ENCODE measurements at regions not wholly inside any gene's neighbourhood (a gene's known extent, or its start where the extent isn't known, plus 50 kb on each side); places are given as distances from the start of the nearest gene placed in this dataset.

GRCh38 chr2:153548536-153548935 is 70.0 kb upstream of the RPRM start:
- H3K27ac Mint-ChIP-seq (ENCODE audit: unreplicated experiment): no peak overlapping the region
- no peak for DNase-seq (ENCODE audit: low read depth, low spot score)
- no peaks in the 10 kb centered on the region for H3K27me3 Mint-ChIP-seq (ENCODE audit: low read depth)
- H3K4me1 Mint-ChIP-seq: no peaks in the 10 kb centered on the region
- H3K4me3 Mint-ChIP-seq: no peak overlapping the region
- H3K9me3 Mint-ChIP-seq: no peaks in the 10 kb centered on the region
- TF ChIP-seq CTCF (conservative IDR thresholded peaks at IDR 0.05): no peak
- H3K36me3 Mint-ChIP-seq (ENCODE audit: low read depth): no peaks in the 10 kb centered on the region

GRCh38 chr2:153551698-153552097 is 73.1 kb upstream of the RPRM start:
- H3K4me1 Mint-ChIP-seq: no peaks in the 10 kb centered on the region
- no peak for DNase-seq (ENCODE audit: low read depth, low spot score)
- H3K9me3 Mint-ChIP-seq: no peaks in the 10 kb centered on the region
- H3K27ac Mint-ChIP-seq (ENCODE audit: unreplicated experiment): no peak overlapping the region
- no peak overlapping the region for H3K4me3 Mint-ChIP-seq
- no peaks in the 10 kb centered on the region for H3K36me3 Mint-ChIP-seq (ENCODE audit: low read depth)
- no peak for TF ChIP-seq CTCF (conservative IDR thresholded peaks at IDR 0.05)
- no peaks in the 10 kb centered on the region for H3K27me3 Mint-ChIP-seq (ENCODE audit: low read depth)

- Mint-ChIP-seq H3K4me3 (no peak overlapping the region), H3K36me3 (ENCODE audit: low read depth) (no peaks in the 10 kb centered on the region), H3K27me3 (ENCODE audit: low read depth) (no peaks in the 10 kb centered on the region), H3K4me1 (no peaks in the 10 kb centered on the region), H3K9me3 (no peaks in the 10 kb centered on the region), H3K27ac (ENCODE audit: unreplicated experiment) (no peak overlapping the region)
- TF ChIP-seq CTCF (conservative IDR thresholded peaks at IDR 0.05): no peak
- DNase-seq (ENCODE audit: low read depth, low spot score): no peak
Observed at GRCh38 chr2:153557211-153557610, 78.6 kb upstream of the RPRM start.

- Mint-ChIP-seq H3K27me3 (ENCODE audit: low read depth) (no peaks in the 10 kb centered on the region), H3K9me3 (no peaks in the 10 kb centered on the region), H3K27ac (ENCODE audit: unreplicated experiment) (no peak overlapping the region), H3K4me3 (no peak overlapping the region), H3K4me1 (no peaks in the 10 kb centered on the region), H3K36me3 (ENCODE audit: low read depth) (no peaks in the 10 kb centered on the region)
- DNase-seq (ENCODE audit: low read depth, low spot score): no peak
- TF ChIP-seq CTCF (conservative IDR thresholded peaks at IDR 0.05): no peak
Observed at GRCh38 chr2:153557714-153558113, 79.2 kb upstream of the RPRM start.

GRCh38 chr2:153558247-153558646 is 79.7 kb upstream of the RPRM start:
- no peak for TF ChIP-seq CTCF (conservative IDR thresholded peaks at IDR 0.05)
- Mint-ChIP-seq H3K27me3 (ENCODE audit: low read depth) (no peaks in the 10 kb centered on the region), H3K4me3 (no peak overlapping the region), H3K36me3 (ENCODE audit: low read depth) (no peaks in the 10 kb centered on the region), H3K9me3 (no peaks in the 10 kb centered on the region), H3K4me1 (no peaks in the 10 kb centered on the region), H3K27ac (ENCODE audit: unreplicated experiment) (no peak overlapping the region)
- no peak for DNase-seq (ENCODE audit: low read depth, low spot score)

- no peaks in the 10 kb centered on the region for H3K9me3 Mint-ChIP-seq
- no peak overlapping the region for H3K27ac Mint-ChIP-seq (ENCODE audit: unreplicated experiment)
- no peaks in the 10 kb centered on the region for H3K4me1 Mint-ChIP-seq
- no peaks in the 10 kb centered on the region for H3K27me3 Mint-ChIP-seq (ENCODE audit: low read depth)
- H3K36me3 Mint-ChIP-seq (ENCODE audit: low read depth): no peaks in the 10 kb centered on the region
- no peak overlapping the region for H3K4me3 Mint-ChIP-seq
- no peak for TF ChIP-seq CTCF (conservative IDR thresholded peaks at IDR 0.05)
- no peak for DNase-seq (ENCODE audit: low read depth, low spot score)
Observed at GRCh38 chr2:153567367-153567766, 88.8 kb upstream of the RPRM start.
